H1 (cell line): ENCODE measurements at regions not wholly inside any gene's neighbourhood (a gene's known extent, or its start where the extent isn't known, plus 50 kb on each side); places are given as distances from the start of the nearest gene placed in this dataset.

Source experiments
- CTCF ChIA-PET: fragments of 300-600 bp; sonication (Branson Sonifier 250); formaldehyde crosslinking; loops from one replicate; lab custom pipeline; 2021; ENCODE audit not compliant: partially characterized antibody; lab: Charles Lee
- POLR2A ChIA-PET: fragments of 300-600 bp; sonication (Branson Sonifier 250); formaldehyde crosslinking; loops from one replicate; lab custom pipeline; 2021; ENCODE audit warnings: inconsistent platforms; ENCODE audit not compliant: partially characterized antibody; lab: Charles Lee
- DNase-seq, 2 experiments: peaks; one replicate each; pipeline versions ENCODE4 v3.0.0 to v3.0.0-alpha.2; 2010 to 2022; ENCODE audit warnings: low spot score in 2 of 2, low read depth in 1 of 2, mixed read lengths in 1 of 2
- FAIRE-seq: peaks from 2 replicates; lab custom pipeline; 2011; peaks lifted over from hg19 to GRCh38; lab: Jason Lieb, UNC
- H2AFZ ChIP-seq: 2 replicates; pipeline ENCODE4 v1.8.1; 2012; ENCODE audit warnings: low read length, inconsistent platforms
- H2AK5ac ChIP-seq: 2 replicates; pipeline ENCODE4 v1.6.1; 2013; ENCODE audit warnings: low read depth, low read length
- H2BK120ac ChIP-seq: replicated peaks from 2 replicates; pipeline ENCODE3; 2013; ENCODE audit warnings: low read depth, low read length, inconsistent platforms
- H2BK12ac ChIP-seq: 2 replicates; pipeline ENCODE4 v1.6.1; 2013; ENCODE audit warnings: low read depth, low read length
- H2BK15ac ChIP-seq: 2 replicates; pipeline ENCODE4 v1.6.1; 2013; ENCODE audit warnings: low read length
- H2BK20ac ChIP-seq: 2 replicates; pipeline ENCODE4 v1.6.1; 2013; ENCODE audit warnings: low read length
- H2BK5ac ChIP-seq: 2 replicates; pipeline ENCODE4 v1.6.1; 2013; ENCODE audit warnings: low read depth, low read length
- H3K14ac ChIP-seq: 2 replicates; pipeline ENCODE4 v1.6.1; 2013; ENCODE audit warnings: inconsistent platforms; ENCODE audit not compliant: insufficient read length
- H3K18ac ChIP-seq: 2 replicates; pipeline ENCODE4 v1.6.1; 2013; ENCODE audit warnings: low read length; ENCODE audit errors: extremely low read depth
- H3K23ac ChIP-seq: 2 replicates; pipeline ENCODE4 v1.6.1; 2013; ENCODE audit warnings: inconsistent platforms; ENCODE audit not compliant: insufficient read length
- H3K23me2 ChIP-seq: 2 replicates; pipeline ENCODE4 v1.6.1; 2013; ENCODE audit warnings: low read depth, low read length
- H3K27ac ChIP-seq: 2 replicates; pipeline ENCODE4 v1.6.1; 2011; ENCODE audit warnings: low read depth, low read length, inconsistent platforms
- H3K27me3 ChIP-seq, 4 experiments: replicated peaks in 1 of 4; 1 replicate in 1 of 4; 2 replicates in 3 of 4; pipeline versions ENCODE4 v1.6.1 to v1.8.1; 2011 to 2013; ENCODE audit warnings: low read length in 3 of 4, mild to moderate bottlenecking in 3 of 4, inconsistent platforms in 2 of 4, mixed read lengths in 2 of 4, moderate library complexity in 1 of 4; ENCODE audit not compliant: control insufficient read depth in 3 of 4, insufficient read depth in 3 of 4; ENCODE audit errors: extremely low read depth in 1 of 4
- H3K36me3 ChIP-seq, 4 experiments: 2 replicates each; pipeline versions ENCODE4 v1.6.1 to v1.8.1; 2011 to 2013; ENCODE audit warnings: mild to moderate bottlenecking in 4 of 4, low read length in 3 of 4, moderate library complexity in 2 of 4, control low read depth in 1 of 4, inconsistent platforms in 1 of 4; ENCODE audit not compliant: insufficient read depth in 4 of 4, control insufficient read depth in 2 of 4
- H3K4ac ChIP-seq: replicated peaks from 2 replicates; pipeline ENCODE3; 2013; ENCODE audit warnings: low read length, low read depth, mixed read lengths, inconsistent platforms; ENCODE audit not compliant: insufficient read length
- H3K4me1 ChIP-seq, 4 experiments: replicated peaks in 1 of 4; 1 replicate in 1 of 4; 2 replicates in 3 of 4; pipeline versions ENCODE4 v1.6.1 to v1.8.1; 2011 to 2013; ENCODE audit warnings: low read length in 3 of 4, inconsistent platforms in 2 of 4, mixed read lengths in 1 of 4; ENCODE audit not compliant: insufficient read depth in 4 of 4, control insufficient read depth in 3 of 4
- H3K4me2 ChIP-seq, 2 experiments: 2 replicates each; pipeline versions ENCODE4 v1.6.1 to v1.8.1; 2011 to 2013; ENCODE audit warnings: low read depth in 2 of 2, low read length in 2 of 2, control low read depth in 1 of 2, inconsistent platforms in 1 of 2, mild to moderate bottlenecking in 1 of 2; ENCODE audit not compliant: insufficient read depth in 1 of 2
- H3K4me3 ChIP-seq, 4 experiments: fragments of 200-600, 300-600 bp in 1 of 4; sonication (generic), shearing (Covaris generic), sonication (Bioruptor Twin) in 1 of 4; 2 replicates each; pipeline versions ENCODE4 v1.5.1 to v1.8.1; 2011 to 2016; ENCODE audit warnings: low read length in 4 of 4, low read depth in 3 of 4, control low read depth in 2 of 4, inconsistent platforms in 2 of 4, mild to moderate bottlenecking in 2 of 4, mixed read lengths in 1 of 4, moderate library complexity in 1 of 4; ENCODE audit not compliant: insufficient read depth in 2 of 4; ENCODE audit errors: extremely low read depth in 1 of 4
- H3K56ac ChIP-seq: replicated peaks from 2 replicates; pipeline ENCODE3; 2013; ENCODE audit warnings: low read depth, mild to moderate bottlenecking, mixed read lengths, low read length, inconsistent platforms; ENCODE audit not compliant: insufficient read length
- H3K79me1 ChIP-seq: 2 replicates; pipeline ENCODE4 v1.6.1; 2013; ENCODE audit warnings: low read depth, low read length, control low read depth
- H3K79me2 ChIP-seq, 2 experiments: 2 replicates each; pipeline versions ENCODE4 v1.6.1 to v1.8.1; 2012 to 2013; ENCODE audit warnings: low read length in 2 of 2, mild to moderate bottlenecking in 2 of 2, inconsistent platforms in 1 of 2; ENCODE audit not compliant: insufficient read depth in 2 of 2, control insufficient read depth in 1 of 2
- H3K9ac ChIP-seq, 4 experiments: replicated peaks in 1 of 4; 1 replicate in 1 of 4; 2 replicates in 3 of 4; pipeline versions ENCODE4 v1.6.1 to v1.8.1; 2011 to 2013; ENCODE audit warnings: low read depth in 3 of 4, low read length in 3 of 4, control low read depth in 2 of 4, mild to moderate bottlenecking in 2 of 4, moderate library complexity in 2 of 4, inconsistent platforms in 1 of 4; ENCODE audit errors: extremely low read depth in 1 of 4
- H3K9me3 ChIP-seq, 2 experiments: 2 replicates each; pipeline versions ENCODE4 v1.6.1 to v1.8.1; 2012 to 2013; ENCODE audit warnings: mild to moderate bottlenecking in 2 of 2, moderate library complexity in 2 of 2, control low read depth in 1 of 2, inconsistent platforms in 1 of 2, low read depth in 1 of 2, low read length in 1 of 2, mixed read lengths in 1 of 2; ENCODE audit not compliant: insufficient read depth in 2 of 2
- H4K20me1 ChIP-seq, 2 experiments: replicated peaks in 1 of 2; 2 replicates each; pipeline versions ENCODE3 to v1.8.1; 2011 to 2013; ENCODE audit warnings: inconsistent platforms in 2 of 2, low read length in 2 of 2, mild to moderate bottlenecking in 1 of 2; ENCODE audit not compliant: insufficient read depth in 2 of 2, control insufficient read depth in 1 of 2
- H4K5ac ChIP-seq: 2 replicates; pipeline ENCODE4 v1.6.1; 2013; ENCODE audit warnings: low read length, low read depth, mixed read lengths, inconsistent platforms; ENCODE audit not compliant: insufficient read length
- H4K8ac ChIP-seq: 2 replicates; pipeline ENCODE4 v1.8.0; 2013; ENCODE audit warnings: mild to moderate bottlenecking, moderate library complexity, low read length, inconsistent platforms; ENCODE audit not compliant: insufficient read depth; ENCODE audit errors: extremely low read depth
- H4K91ac ChIP-seq: replicated peaks from 2 replicates; pipeline ENCODE3; 2013; ENCODE audit warnings: low read length, mixed read lengths, inconsistent platforms; ENCODE audit not compliant: insufficient read length
- FOSL1 ChIP-seq: IDR thresholded peaks from 2 replicates; pipeline ENCODE4 v1.6.1; 2011; ENCODE audit warnings: mild to moderate bottlenecking, low read depth, low read length, moderate library complexity; ENCODE audit not compliant: insufficient read depth
- GTF2F1 ChIP-seq: IDR thresholded peaks from 2 replicates; pipeline ENCODE4 v1.6.1; 2012; ENCODE audit warnings: low read depth, low read length, improper control_type of control experiment, borderline replicate concordance
- KDM4A ChIP-seq: IDR thresholded peaks from one replicate; pipeline ENCODE4 v1.7.1; 2012; ENCODE audit warnings: low read depth, mild to moderate bottlenecking, moderate library complexity, low read length, inconsistent platforms; ENCODE audit not compliant: severe bottlenecking
- KDM5A ChIP-seq: fragments of 200-600 bp; IDR thresholded peaks from 2 replicates; pipeline ENCODE4 v1.7.1; 2012; ENCODE audit warnings: mild to moderate bottlenecking, low read length, inconsistent platforms, mixed read lengths
- PHF8 ChIP-seq: fragments of 200-600 bp; sonication (generic); conservative IDR thresholded peaks from 2 replicates; pipeline ENCODE4 v1.7.1; 2012; ENCODE audit warnings: low read depth, mild to moderate bottlenecking, inconsistent platforms, low read length, moderate library complexity
- POLR2A ChIP-seq, 2 experiments: IDR thresholded peaks; 1 replicate in 1 of 2; 2 replicates in 1 of 2; pipeline ENCODE4 v1.6.1; 2011; ENCODE audit warnings: low read depth in 2 of 2, low read length in 2 of 2, mild to moderate bottlenecking in 2 of 2; ENCODE audit errors: control extremely low read depth in 1 of 2
- POLR2AphosphoS5 ChIP-seq: IDR thresholded peaks from 2 replicates; pipeline ENCODE4 v1.6.1; 2011; ENCODE audit warnings: low read depth, low read length
- POU5F1 ChIP-seq: IDR thresholded peaks from 2 replicates; pipeline ENCODE4 v1.6.1; 2011; ENCODE audit warnings: low read depth, mild to moderate bottlenecking, low read length, moderate library complexity
- RXRA ChIP-seq: IDR thresholded peaks from 2 replicates; pipeline ENCODE4 v1.6.1; 2011; ENCODE audit warnings: low read depth, mild to moderate bottlenecking, low read length, moderate library complexity; ENCODE audit not compliant: insufficient read depth
- SIRT6 ChIP-seq: IDR thresholded peaks from one replicate; pipeline ENCODE4 v1.7.1; 2012; ENCODE audit warnings: low read length, inconsistent platforms
- SUZ12 ChIP-seq: fragments of 200-600 bp; sonication (generic); IDR thresholded peaks from 2 replicates; pipeline ENCODE4 v1.6.1; 2012; ENCODE audit warnings: mild to moderate bottlenecking, inconsistent platforms, low read length, moderate library complexity, mixed read lengths
- TCF12 ChIP-seq: IDR thresholded peaks from 2 replicates; pipeline ENCODE4 v1.6.1; 2011; ENCODE audit warnings: low read depth, mild to moderate bottlenecking, low read length
- WGBS, 2 experiments: shearing (Covaris generic) in 1 of 2; methylation state at CpG; one replicate each; pipeline versions ENCODE4 v1.1.6 to v1.1.7; 2013 to 2015; ENCODE audit warnings: low lambda C conversion rate in 2 of 2, mixed read lengths in 2 of 2, inconsistent platforms in 1 of 2, low coverage in 1 of 2, missing lambda C conversion rate in 1 of 2; ENCODE audit not compliant: insufficient replicate concordance in 2 of 2, insufficient coverage in 1 of 2, insufficient read length in 1 of 2; ENCODE audit errors: extremely low coverage in 1 of 2, missing lambda C conversion rate in 1 of 2; 5-methylcytosine and 5-hydroxymethylcytosine counted together
- TF ChIP-seq, protein P1 (sequence below): IDR thresholded peaks from 2 replicates; pipeline ENCODE4 v1.6.1; 2012; ENCODE audit warnings: low read length, inconsistent platforms

- Histone ChIP-seq H3K9ac (no peak overlapping the region), H2BK20ac (no peak overlapping the region), H3K23ac (no peak overlapping the region), H3K36me3 (no peaks in the 10 kb centered on the region), H2AK5ac (no peak overlapping the region), H3K23me2 (no peaks in the 10 kb centered on the region), H3K79me1 (no peaks in the 10 kb centered on the region), H2BK12ac (no peak overlapping the region), H4K5ac (no peak overlapping the region), H4K8ac (no peak overlapping the region), H3K27ac (no peak overlapping the region), H3K14ac (no peak overlapping the region), H3K4ac (no peak overlapping the region), H3K4me3 (no peak overlapping the region), H3K18ac (no peak overlapping the region), H4K91ac (no peak overlapping the region), H3K4me2 (no peak overlapping the region), H3K9me3 (peaks cover 0 to 2% of the 10 kb centered on the region in 2 experiments; a peak in 1 of 4 replicates), H3K4me1 (no peaks in the 10 kb centered on the region), H2BK15ac (no peak overlapping the region), H2BK5ac (no peak overlapping the region), H4K20me1 (no peaks in the 10 kb centered on the region), H2AFZ (no peak overlapping the region), H3K27me3 (no peaks in the 10 kb centered on the region), H3K79me2 (no peaks in the 10 kb centered on the region), H3K56ac (no peak overlapping the region), H2BK120ac (no peak overlapping the region)
- TF ChIP-seq FOSL1 (no peak), TCF12 (no peak), SUZ12 (no peak), KDM5A (no peak), POU5F1 (no peak), KDM4A (no peak), SIRT6 (no peak), POLR2AphosphoS5 (no peak), RXRA (no peak), POLR2A (IDR thresholded peaks at IDR 0.05; ENCODE audit: control extremely low read depth in 1 of 2, low read depth in 2 of 2, low read length in 2 of 2) (no peak), GTF2F1 (no peak), PHF8 (no peak)
- TF ChIP-seq, protein P1, sequence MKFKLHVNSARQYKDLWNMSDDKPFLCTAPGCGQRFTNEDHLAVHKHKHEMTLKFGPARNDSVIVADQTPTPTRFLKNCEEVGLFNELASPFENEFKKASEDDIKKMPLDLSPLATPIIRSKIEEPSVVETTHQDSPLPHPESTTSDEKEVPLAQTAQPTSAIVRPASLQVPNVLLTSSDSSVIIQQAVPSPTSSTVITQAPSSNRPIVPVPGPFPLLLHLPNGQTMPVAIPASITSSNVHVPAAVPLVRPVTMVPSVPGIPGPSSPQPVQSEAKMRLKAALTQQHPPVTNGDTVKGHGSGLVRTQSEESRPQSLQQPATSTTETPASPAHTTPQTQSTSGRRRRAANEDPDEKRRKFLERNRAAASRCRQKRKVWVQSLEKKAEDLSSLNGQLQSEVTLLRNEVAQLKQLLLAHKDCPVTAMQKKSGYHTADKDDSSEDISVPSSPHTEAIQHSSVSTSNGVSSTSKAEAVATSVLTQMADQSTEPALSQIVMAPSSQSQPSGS, result no peak
- CTCF ChIA-PET, result interaction anchor here (1.0 to 1.4 kb wide), 5 partner anchors 10 to 225 kb away, joined by 3 to 4 read pairs (median 3); no protein-coding TSS in a partner anchor
- POLR2A ChIA-PET, result interaction anchor here (0.6 kb wide), 1 partner anchor 14 kb away, joined by 4 read pairs; no protein-coding TSS in a partner anchor
- WGBS, 2 experiments, result 78% methylated on average over 3 of the region's 3 CpGs; no CpG with 5 or more reads in 1 of the 2 experiments
- FAIRE-seq, result no peak
- DNase-seq, result no peak
Measured at GRCh38 chr11:93958991-93959390, 62.2 kb upstream of the HEPHL1 start.
